Stomach (tissue), 4 donors: ENCODE measurements at regions not wholly inside any gene's neighbourhood (a gene's known extent, or its start where the extent isn't known, plus 50 kb on each side); places are given as distances from the start of the nearest gene placed in this dataset.

ENCODE experiments used
- CTCF ChIP-seq, 7 experiments: fragments of 450-650 bp in 4 of 7; fragments of 200-600 bp in 3 of 7; sonication (generic) in 3 of 7; IDR thresholded peaks; one replicate each; pipeline ENCODE4 v1.5.1; 2016 to 2019; ENCODE audit warnings: antibody characterized with exemption in 7 of 7, control low read depth in 2 of 7, mild to moderate bottlenecking in 1 of 7
- POLR2A ChIP-seq, 4 donors: fragments of 450-650 bp; IDR thresholded peaks; one replicate each; pipeline ENCODE4 v1.6.1; 2016; ENCODE audit warnings: antibody characterized with exemption in 4 of 4, control low read depth in 2 of 4, mild to moderate bottlenecking in 1 of 4, moderate library complexity in 1 of 4
- POLR2AphosphoS5 ChIP-seq, 3 donors: sonication (generic); formaldehyde crosslinking; IDR thresholded peaks; one replicate each; pipeline ENCODE4 v1.6.1; 2016; ENCODE audit warnings: antibody characterized with exemption in 3 of 3

GRCh38 chr3:145492456-145492855 is 668.5 kb downstream of the PLOD2 start:
- no peak for TF ChIP-seq CTCF (IDR thresholded peaks at IDR 0.05)
- no peak for TF ChIP-seq POLR2AphosphoS5 (IDR thresholded peaks at IDR 0.05)
- TF ChIP-seq POLR2A (IDR thresholded peaks at IDR 0.05) = no peak
